PC-9 (cell line): ENCODE measurements at regions not wholly inside any gene's neighbourhood (a gene's known extent, or its start where the extent isn't known, plus 50 kb on each side); places are given as distances from the start of the nearest gene placed in this dataset.

Source experiments
- BruUV-seq: library from RNA; stranded (reverse); fragments of 400-500 nt; replicated peaks from 2 replicates; lab custom pipeline; 2021; lab: Mats Ljungman, UMichigan
- CTCF ChIA-PET: fragments of 300-600 bp; sonication (Branson Sonifier 250); formaldehyde crosslinking; loops from one replicate; lab custom pipeline; 2022; ENCODE audit warnings: antibody characterized with exemption; lab: Charles Lee
- POLR2A ChIA-PET: fragments of 300-600 bp; sonication (Branson Sonifier 250); formaldehyde crosslinking; loops from one replicate; lab custom pipeline; 2022; ENCODE audit warnings: antibody characterized with exemption; ENCODE audit not compliant: unreplicated experiment; lab: Charles Lee
- DNase-seq, 2 experiments: peaks; one replicate each; pipeline versions ENCODE4 v3.0.0 to v3.0.0-alpha.2; 2015 to 2022; ENCODE audit warnings: mixed read lengths in 1 of 2
- H2AFZ ChIP-seq: fragments of 200-600 bp; sonication (generic); 2 replicates; pipeline ENCODE4 v1.8.1; 2017; ENCODE audit warnings: antibody characterized with exemption
- H3F3A ChIP-seq: fragments of 200-600 bp; sonication (generic); 2 replicates; pipeline ENCODE4 v1.8.1; 2017; ENCODE audit warnings: antibody characterized with exemption, mild to moderate bottlenecking, low read depth; ENCODE audit not compliant: insufficient read depth
- H3K27ac ChIP-seq: fragments of 200-600 bp; sonication (generic); 2 replicates; pipeline ENCODE4 v1.6.1; 2016; ENCODE audit warnings: mixed run types
- H3K27me3 ChIP-seq: fragments of 200-600 bp; sonication (generic); 2 replicates; pipeline ENCODE4 v1.6.1; 2016; ENCODE audit warnings: low read depth, mixed run types; ENCODE audit not compliant: insufficient read depth
- H3K36me3 ChIP-seq: fragments of 200-600 bp; sonication (generic); 2 replicates; pipeline ENCODE4 v1.6.1; 2016; ENCODE audit warnings: low read depth, mixed run types
- H3K4me1 ChIP-seq: fragments of 200-600 bp; sonication (generic); replicated peaks from 2 replicates; pipeline ENCODE4 v1.6.1; 2016; ENCODE audit warnings: mixed run types; ENCODE audit not compliant: insufficient read depth
- H3K4me2 ChIP-seq: fragments of 200-600 bp; sonication (generic); 2 replicates; pipeline ENCODE4 v1.6.1; 2017; ENCODE audit warnings: mixed run types
- H3K4me3 ChIP-seq: fragments of 200-600 bp; sonication (generic); 2 replicates; pipeline ENCODE4 v1.6.1; 2016; ENCODE audit warnings: mixed run types
- H3K79me2 ChIP-seq: fragments of 200-600 bp; sonication (generic); 2 replicates; pipeline ENCODE4 v1.6.1; 2017; ENCODE audit warnings: low read depth, mixed run types
- H3K9me2 ChIP-seq: fragments of 200-600 bp; sonication (generic); 2 replicates; pipeline ENCODE4 v1.8.1; 2017; ENCODE audit warnings: mild to moderate bottlenecking; ENCODE audit not compliant: insufficient read depth
- H3K9me3 ChIP-seq: fragments of 200-600 bp; sonication (generic); 2 replicates; pipeline ENCODE4 v1.8.1; 2016; ENCODE audit warnings: low read depth; ENCODE audit not compliant: insufficient read depth
- H4K20me1 ChIP-seq: fragments of 200-600 bp; sonication (generic); 2 replicates; pipeline ENCODE4 v1.8.1; 2017; ENCODE audit not compliant: insufficient read depth
- EZH2 ChIP-seq: fragments of 200-600 bp; sonication (generic); IDR thresholded peaks from 2 replicates; pipeline ENCODE4 v1.8.0; 2017; ENCODE audit warnings: antibody characterized with exemption, low read depth
- intact Hi-C: fragments of 100-400 bp; cut with micrococcal nuclease; formaldehyde crosslinking; loops from one replicate; pipeline ENCODE4 v1.10.0; 2022; ENCODE audit not compliant: unreplicated experiment
- TF ChIP-seq, protein P1 (sequence below): fragments of 200-600 bp; sonication (generic); conservative IDR thresholded peaks from 2 replicates; pipeline ENCODE4 v1.6.1; 2017; ENCODE audit warnings: mixed run types, antibody characterized with exemption, mild to moderate bottlenecking, moderate library complexity

- Histone ChIP-seq H3K4me3 (no peak overlapping the region), H3K27me3 (no peaks in the 10 kb centered on the region), H3K9me3 (no peaks in the 10 kb centered on the region), H3K9me2 (no peaks in the 10 kb centered on the region), H4K20me1 (no peaks in the 10 kb centered on the region), H2AFZ (no peak overlapping the region), H3K36me3 (no peaks in the 10 kb centered on the region), H3K4me1 (no peaks in the 10 kb centered on the region), H3K4me2 (no peak overlapping the region), H3K27ac (no peak overlapping the region), H3K79me2 (no peaks in the 10 kb centered on the region), H3F3A (no peaks in the 10 kb centered on the region)
- BruUV-seq = no TSS peak
- intact Hi-C loops = no loop called here
- CTCF ChIA-PET = no interaction called here
- POLR2A ChIA-PET = no interaction called here
- TF ChIP-seq EZH2 = no peak
- DNase-seq = no peak
Measured at GRCh38 chr5:25963251-25964008, 1075.0 kb downstream of the CDH9 start.

DNA sequence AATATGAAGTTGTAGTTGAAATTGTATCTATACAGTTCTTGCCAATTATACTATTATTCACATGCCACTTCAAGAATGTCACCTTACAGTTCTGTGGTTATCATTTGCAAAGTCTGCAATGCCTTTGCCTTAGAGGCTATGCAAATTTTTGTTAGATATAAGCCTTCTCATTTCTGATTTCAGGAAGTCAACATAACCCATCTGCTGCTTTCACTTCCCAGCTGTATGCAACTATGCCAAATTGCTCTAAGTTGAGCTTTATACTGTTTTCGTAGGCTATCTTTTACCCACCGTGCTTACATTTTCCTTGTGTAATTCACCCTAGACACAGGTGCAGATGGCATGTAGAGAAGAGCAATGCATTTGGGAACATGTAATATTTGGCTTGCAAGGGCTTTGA, 1083.0 kb downstream of the CDH9 start:
- H3K4me2 ChIP-seq = no peak overlapping the region
- H2AFZ ChIP-seq = no peak overlapping the region
- intact Hi-C loops = no loop called here

DNA sequence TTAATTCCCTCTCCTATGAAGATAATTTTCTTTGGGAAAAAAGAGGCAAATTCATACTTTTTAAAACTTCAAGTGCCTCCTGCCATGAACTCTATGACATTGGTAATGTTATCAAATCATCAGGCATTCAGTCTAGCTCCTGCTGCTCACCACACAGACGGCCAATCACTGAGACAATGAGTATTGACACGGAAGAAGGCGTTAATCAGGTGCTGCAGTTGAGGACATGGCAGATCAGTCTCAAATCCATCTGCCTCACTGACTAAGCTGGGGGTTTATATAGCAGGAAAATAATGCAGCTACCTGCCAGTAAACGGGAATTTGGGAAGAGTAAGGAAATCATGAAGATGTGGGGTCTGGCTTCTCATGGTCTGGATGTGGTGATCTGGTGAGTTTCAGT, 1087.7 kb downstream of the CDH9 start:
- no peaks in the 10 kb centered on the region for H3K36me3 ChIP-seq
- no peak overlapping the region for H3K27ac ChIP-seq
- POLR2A ChIA-PET = no interaction called here
- CTCF ChIA-PET = no interaction called here
- TF ChIP-seq EZH2 = no peak
- TF ChIP-seq, protein P1, sequence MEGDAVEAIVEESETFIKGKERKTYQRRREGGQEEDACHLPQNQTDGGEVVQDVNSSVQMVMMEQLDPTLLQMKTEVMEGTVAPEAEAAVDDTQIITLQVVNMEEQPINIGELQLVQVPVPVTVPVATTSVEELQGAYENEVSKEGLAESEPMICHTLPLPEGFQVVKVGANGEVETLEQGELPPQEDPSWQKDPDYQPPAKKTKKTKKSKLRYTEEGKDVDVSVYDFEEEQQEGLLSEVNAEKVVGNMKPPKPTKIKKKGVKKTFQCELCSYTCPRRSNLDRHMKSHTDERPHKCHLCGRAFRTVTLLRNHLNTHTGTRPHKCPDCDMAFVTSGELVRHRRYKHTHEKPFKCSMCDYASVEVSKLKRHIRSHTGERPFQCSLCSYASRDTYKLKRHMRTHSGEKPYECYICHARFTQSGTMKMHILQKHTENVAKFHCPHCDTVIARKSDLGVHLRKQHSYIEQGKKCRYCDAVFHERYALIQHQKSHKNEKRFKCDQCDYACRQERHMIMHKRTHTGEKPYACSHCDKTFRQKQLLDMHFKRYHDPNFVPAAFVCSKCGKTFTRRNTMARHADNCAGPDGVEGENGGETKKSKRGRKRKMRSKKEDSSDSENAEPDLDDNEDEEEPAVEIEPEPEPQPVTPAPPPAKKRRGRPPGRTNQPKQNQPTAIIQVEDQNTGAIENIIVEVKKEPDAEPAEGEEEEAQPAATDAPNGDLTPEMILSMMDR = no peak
- BruUV-seq = no TSS peak
- H3K9me2 ChIP-seq = no peaks in the 10 kb centered on the region
- no peak overlapping the region for H3K4me2 ChIP-seq
- H3K79me2 ChIP-seq = no peaks in the 10 kb centered on the region
- no peak for DNase-seq
- no peaks in the 10 kb centered on the region for H3K4me1 ChIP-seq
- H3K4me3 ChIP-seq = no peak overlapping the region
- H3K9me3 ChIP-seq = no peaks in the 10 kb centered on the region
- no peak overlapping the region for H2AFZ ChIP-seq
- intact Hi-C loops = no loop called here
- H4K20me1 ChIP-seq = no peaks in the 10 kb centered on the region
- no peaks in the 10 kb centered on the region for H3F3A ChIP-seq
- H3K27me3 ChIP-seq = no peaks in the 10 kb centered on the region

More for the DNA sequence above, 1083.0 kb downstream of the CDH9 start:
- ChIA-PET POLR2A (interaction anchor here (0.7 kb wide), 1 partner anchor 905 kb away, joined by 3 read pairs; no protein-coding TSS in a partner anchor), CTCF (no interaction called here)
- no peak for TF ChIP-seq EZH2
- TF ChIP-seq, protein P1 = no peak
- Histone ChIP-seq H3K4me1 (no peaks in the 10 kb centered on the region), H3K36me3 (no peaks in the 10 kb centered on the region), H3F3A (no peaks in the 10 kb centered on the region), H3K27me3 (no peaks in the 10 kb centered on the region), H3K9me2 (peaks cover 3% of the 10 kb centered on the region; the same call in 1 of the 2 replicates), H3K79me2 (no peaks in the 10 kb centered on the region), H3K9me3 (no peaks in the 10 kb centered on the region), H3K27ac (no peak overlapping the region), H3K4me3 (no peak overlapping the region), H4K20me1 (no peaks in the 10 kb centered on the region)
- no TSS peak for BruUV-seq
- no peak for DNase-seq
